ENCODE measurements at regions not wholly inside any gene's neighbourhood (a gene's known extent, or its start where the extent isn't known, plus 50 kb on each side); places are given as distances from the start of the nearest gene placed in this dataset.

DNA sequence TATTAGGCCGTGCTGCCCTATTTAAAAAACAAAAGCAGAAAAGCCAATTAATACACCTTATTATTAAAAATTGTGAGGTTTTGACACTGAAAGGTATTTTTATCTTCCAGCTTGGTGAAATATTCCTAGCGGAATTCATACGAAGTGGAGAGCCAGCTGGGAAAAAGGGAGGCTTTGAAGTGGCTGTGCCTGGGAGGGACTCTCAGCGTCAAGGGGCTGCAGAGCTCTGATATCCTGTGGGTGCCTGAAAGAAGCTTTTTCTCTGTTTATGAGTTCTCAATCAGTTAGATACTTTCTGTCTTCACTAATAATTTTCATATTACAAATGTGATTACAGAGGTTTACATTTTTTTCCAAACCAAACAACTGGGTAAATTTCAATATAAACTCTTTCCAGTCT, 140.2 kb upstream of the MIR17HG start:
- no peak for TF ChIP-seq CTCF (IDR thresholded peaks at IDR 0.05)
- TF ChIP-seq POLR2AphosphoS5 (IDR thresholded peaks at IDR 0.05; ENCODE audit: insufficient read depth in 1 of 2, low read depth in 1 of 2): no peak
- no peak for TF ChIP-seq POLR2A (IDR thresholded peaks at IDR 0.05)

All from vagina (tissue), 2 donors.